CD14-positive monocyte (primary cell): ENCODE measurements at regions not wholly inside any gene's neighbourhood (a gene's known extent, or its start where the extent isn't known, plus 50 kb on each side); places are given as distances from the start of the nearest gene placed in this dataset.

Source experiments
- DNase-seq, 3 donors: peaks; one replicate each; pipeline ENCODE4 v3.0.0-alpha.2; 2011 to 2022
- H2AFZ ChIP-seq: 2 replicates; pipeline ENCODE4 v1.6.0; 2012; ENCODE audit warnings: mild to moderate bottlenecking, low read depth, low read length, inconsistent platforms; ENCODE audit not compliant: insufficient read depth, poor library complexity, severe bottlenecking
- H3K27ac ChIP-seq, 2 donors: 1 replicate in 1 of 2; 2 replicates in 1 of 2; pipeline ENCODE4 v1.5.1; 2012 to 2013; ENCODE audit warnings: low read length in 2 of 2, control low read depth in 1 of 2, inconsistent platforms in 1 of 2, low read depth in 1 of 2, mild to moderate bottlenecking in 1 of 2
- H3K27me3 ChIP-seq, 2 donors: one replicate each; pipeline versions ENCODE4 v1.6.0 to v1.6.1; 2011 to 2013; ENCODE audit warnings: low read length in 2 of 2; ENCODE audit not compliant: control insufficient read depth in 2 of 2, insufficient read depth in 2 of 2
- H3K36me3 ChIP-seq, 2 donors: replicated peaks in 1 of 2; 1 replicate in 1 of 2; 2 replicates in 1 of 2; pipeline versions ENCODE4 v1.5.1 to v1.6.1; 2012 to 2013; ENCODE audit warnings: low read length in 2 of 2, control low read depth in 1 of 2, inconsistent platforms in 1 of 2, mild to moderate bottlenecking in 1 of 2; ENCODE audit not compliant: insufficient read depth in 2 of 2, control insufficient read depth in 1 of 2
- H3K4me1 ChIP-seq, 2 donors: 1 replicate in 1 of 2; 2 replicates in 1 of 2; pipeline versions ENCODE4 v1.5.1 to v1.6.1; 2012 to 2013; ENCODE audit warnings: low read length in 2 of 2, control low read depth in 1 of 2, inconsistent platforms in 1 of 2, mild to moderate bottlenecking in 1 of 2, moderate library complexity in 1 of 2; ENCODE audit not compliant: insufficient read depth in 2 of 2, control insufficient read depth in 1 of 2
- H3K4me2 ChIP-seq: replicated peaks from 2 replicates; pipeline ENCODE3; 2012; ENCODE audit warnings: low read length, moderate library complexity, mild to moderate bottlenecking; ENCODE audit not compliant: poor library complexity, severe bottlenecking; ENCODE audit errors: extremely low read depth
- H3K4me3 ChIP-seq, 3 experiments: fragments of 200-600 bp in 1 of 3; sonication (generic) in 1 of 3; replicated peaks in 1 of 3; 1 replicate in 2 of 3; 2 replicates in 1 of 3; pipeline ENCODE4 v1.5.1; 2011 to 2013; ENCODE audit warnings: low read length in 3 of 3, mild to moderate bottlenecking in 3 of 3, control low read depth in 2 of 3, low read depth in 2 of 3, inconsistent platforms in 1 of 3, moderate library complexity in 1 of 3
- H3K79me2 ChIP-seq: 2 replicates; pipeline ENCODE4 v1.6.0; 2012; ENCODE audit warnings: mild to moderate bottlenecking, control low read depth, inconsistent platforms, low read length, moderate library complexity; ENCODE audit not compliant: insufficient read depth
- H3K9ac ChIP-seq: 2 replicates; pipeline ENCODE4 v1.6.0; 2017; ENCODE audit warnings: low read length, mild to moderate bottlenecking; ENCODE audit not compliant: insufficient read depth, poor library complexity, severe bottlenecking
- H3K9me3 ChIP-seq, 2 donors: replicated peaks in 1 of 2; 1 replicate in 1 of 2; 2 replicates in 1 of 2; pipeline versions ENCODE4 v1.5.1 to v1.6.1; 2012 to 2013; ENCODE audit warnings: low read length in 2 of 2, control low read depth in 1 of 2; ENCODE audit not compliant: control insufficient read depth in 1 of 2, insufficient read depth in 1 of 2
- H4K20me1 ChIP-seq: 2 replicates; pipeline ENCODE4 v1.6.0; 2012; ENCODE audit warnings: mild to moderate bottlenecking, low read length, control low read depth, moderate library complexity; ENCODE audit not compliant: insufficient read depth
- H3K27ac Mint-ChIP-seq, 7 donors: one replicate each; pipeline ENCODE4 v1.8.0; 2020; ENCODE audit warnings: mild to moderate bottlenecking in 7 of 7, mixed read lengths in 7 of 7, moderate library complexity in 6 of 7, inconsistent platforms in 2 of 7
- H3K27me3 Mint-ChIP-seq, 3 donors: one replicate each; pipeline ENCODE4 v1.8.0; 2021 to 2022; ENCODE audit warnings: low read depth in 3 of 3, mild to moderate bottlenecking in 3 of 3, mixed read lengths in 3 of 3, moderate library complexity in 3 of 3, inconsistent platforms in 1 of 3
- H3K36me3 Mint-ChIP-seq, 2 donors: one replicate each; pipeline ENCODE4 v1.8.0; 2020; ENCODE audit warnings: mixed read lengths in 2 of 2, inconsistent platforms in 1 of 2, mild to moderate bottlenecking in 1 of 2
- H3K4me1 Mint-ChIP-seq: one replicate; pipeline ENCODE4 v1.8.0; 2020; ENCODE audit warnings: mild to moderate bottlenecking, mixed read lengths
- H3K4me3 Mint-ChIP-seq, 2 donors: one replicate each; pipeline ENCODE4 v1.8.0; 2020; ENCODE audit warnings: mild to moderate bottlenecking in 2 of 2, mixed read lengths in 2 of 2, moderate library complexity in 1 of 2
- H3K9me3 Mint-ChIP-seq, 7 donors: one replicate each; pipeline ENCODE4 v1.8.0; 2020 to 2022; ENCODE audit warnings: mixed read lengths in 7 of 7, mild to moderate bottlenecking in 6 of 7, moderate library complexity in 6 of 7, inconsistent platforms in 2 of 7
- WGBS: methylation state at CpG from one replicate; pipeline ENCODE4 v1.1.5; 2013; ENCODE audit warnings: missing lambda C conversion rate; ENCODE audit not compliant: insufficient coverage; 5-methylcytosine and 5-hydroxymethylcytosine counted together
- intact Hi-C, 2 donors: fragments of 100-400 bp; cut with micrococcal nuclease; formaldehyde crosslinking; loops; one replicate each; pipeline versions ENCODE4 v1.15.0 to v1.15.1; 2023
- TF ChIP-seq, protein P1 (sequence below): fragments of 200-600 bp; IDR thresholded peaks from one replicate; pipeline ENCODE4 v1.8.0; 2022; ENCODE audit warnings: antibody characterized with exemption, mild to moderate bottlenecking

DNA sequence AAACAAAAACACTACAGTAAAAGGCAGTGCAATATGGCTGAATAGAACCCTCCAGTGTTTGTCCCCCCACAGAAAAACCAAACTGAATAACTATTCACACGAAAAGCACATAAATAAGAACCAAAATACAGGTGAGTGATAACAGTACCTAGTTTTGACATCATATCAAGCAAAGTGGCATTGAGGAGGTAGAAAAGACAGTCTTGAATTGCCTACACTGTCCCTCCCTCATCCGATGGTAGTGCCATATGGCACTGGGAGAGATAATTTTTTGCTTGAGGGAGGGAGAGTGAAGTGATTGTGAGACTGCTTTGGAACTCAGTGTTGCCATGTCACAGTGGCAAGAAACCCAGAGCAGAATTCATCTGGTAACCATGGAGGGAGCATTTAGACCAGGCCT lies 99.2 kb downstream of the GPR174 start:
- H3K27ac Mint-ChIP-seq, result no peak overlapping the region
- no peaks in the 10 kb centered on the region for H3K27me3 ChIP-seq
- no CpG with 5 or more reads among the region's 2 CpGs for WGBS
- peaks cover 0 to 8% (median 3%) of the 10 kb centered on the region in 7 donors for H3K9me3 Mint-ChIP-seq
- no peaks in the 10 kb centered on the region for H4K20me1 ChIP-seq
- no peak overlapping the region for H3K4me3 Mint-ChIP-seq
- no peak overlapping the region for H3K4me3 ChIP-seq
- H3K27ac ChIP-seq, result no peak overlapping the region
- no peaks in the 10 kb centered on the region for H3K36me3 Mint-ChIP-seq
- H3K4me1 Mint-ChIP-seq, result no peaks in the 10 kb centered on the region
- no peaks in the 10 kb centered on the region for H3K36me3 ChIP-seq
- no peaks in the 10 kb centered on the region for H3K9me3 ChIP-seq
- TF ChIP-seq, protein P1, sequence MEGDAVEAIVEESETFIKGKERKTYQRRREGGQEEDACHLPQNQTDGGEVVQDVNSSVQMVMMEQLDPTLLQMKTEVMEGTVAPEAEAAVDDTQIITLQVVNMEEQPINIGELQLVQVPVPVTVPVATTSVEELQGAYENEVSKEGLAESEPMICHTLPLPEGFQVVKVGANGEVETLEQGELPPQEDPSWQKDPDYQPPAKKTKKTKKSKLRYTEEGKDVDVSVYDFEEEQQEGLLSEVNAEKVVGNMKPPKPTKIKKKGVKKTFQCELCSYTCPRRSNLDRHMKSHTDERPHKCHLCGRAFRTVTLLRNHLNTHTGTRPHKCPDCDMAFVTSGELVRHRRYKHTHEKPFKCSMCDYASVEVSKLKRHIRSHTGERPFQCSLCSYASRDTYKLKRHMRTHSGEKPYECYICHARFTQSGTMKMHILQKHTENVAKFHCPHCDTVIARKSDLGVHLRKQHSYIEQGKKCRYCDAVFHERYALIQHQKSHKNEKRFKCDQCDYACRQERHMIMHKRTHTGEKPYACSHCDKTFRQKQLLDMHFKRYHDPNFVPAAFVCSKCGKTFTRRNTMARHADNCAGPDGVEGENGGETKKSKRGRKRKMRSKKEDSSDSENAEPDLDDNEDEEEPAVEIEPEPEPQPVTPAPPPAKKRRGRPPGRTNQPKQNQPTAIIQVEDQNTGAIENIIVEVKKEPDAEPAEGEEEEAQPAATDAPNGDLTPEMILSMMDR, result no peak
- peaks cover 0 to 6% (median 0%) of the 10 kb centered on the region in 3 donors for H3K27me3 Mint-ChIP-seq
- H2AFZ ChIP-seq, result no peak overlapping the region
- no peak for DNase-seq
- H3K4me2 ChIP-seq, result no peak overlapping the region
- H3K79me2 ChIP-seq, result no peaks in the 10 kb centered on the region
- intact Hi-C loops, result no loop called here
- H3K4me1 ChIP-seq, result no peaks in the 10 kb centered on the region
- no peak overlapping the region for H3K9ac ChIP-seq

GRCh38 chrX:79235899-79236298 lies 91.4 kb downstream of the GPR174 start:
- no peaks in the 10 kb centered on the region for H3K79me2 ChIP-seq
- no peak overlapping the region for H2AFZ ChIP-seq
- no peak overlapping the region for H3K4me3 Mint-ChIP-seq
- H4K20me1 ChIP-seq, result no peaks in the 10 kb centered on the region
- TF ChIP-seq, protein P1, result no peak
- peaks cover 4 to 5% of the 10 kb centered on the region in 2 donors for H3K9me3 ChIP-seq
- no peak overlapping the region for H3K27ac ChIP-seq
- no peak overlapping the region for H3K27ac Mint-ChIP-seq
- no peaks in the 10 kb centered on the region for H3K36me3 Mint-ChIP-seq
- peaks cover 0 to 4% (median 0%) of the 10 kb centered on the region in 3 donors for H3K27me3 Mint-ChIP-seq
- no peak overlapping the region for H3K4me2 ChIP-seq
- no peaks in the 10 kb centered on the region for H3K27me3 ChIP-seq
- no peak for DNase-seq
- no peaks in the 10 kb centered on the region for H3K4me1 ChIP-seq
- H3K9me3 Mint-ChIP-seq, result peaks cover 0 to 8% (median 2%) of the 10 kb centered on the region in 7 donors
- no peak overlapping the region for H3K4me3 ChIP-seq
- H3K9ac ChIP-seq, result no peak overlapping the region
- intact Hi-C loops, result no loop called here
- H3K36me3 ChIP-seq, result no peaks in the 10 kb centered on the region
- WGBS, result no CpG with 5 or more reads among the region's 3 CpGs
- H3K4me1 Mint-ChIP-seq, result no peaks in the 10 kb centered on the region
